H9 (cell line): ENCODE measurements at regions not wholly inside any gene's neighbourhood (a gene's known extent, or its start where the extent isn't known, plus 50 kb on each side); places are given as distances from the start of the nearest gene placed in this dataset.
"Not testable (repeated sequence)": the region's sequence is repeated elsewhere in the genome, so short reads cannot be mapped to it uniquely, and the experiment has no call there.

ENCODE experiments used
- DNase-seq: peaks from one replicate; pipeline ENCODE4 v3.0.0-alpha.2; 2017
- H2AFZ ChIP-seq: one replicate; pipeline ENCODE4 v1.6.1; 2013; ENCODE audit warnings: mild to moderate bottlenecking, low read length, control low read depth, moderate library complexity
- H2AK5ac ChIP-seq: 2 replicates; pipeline ENCODE4 v1.6.1; 2013; ENCODE audit warnings: low read length, control low read depth, mixed read lengths; ENCODE audit not compliant: insufficient read length
- H2BK120ac ChIP-seq: one replicate; pipeline ENCODE4 v1.6.1; 2013; ENCODE audit warnings: low read depth, mild to moderate bottlenecking, low read length, control low read depth, inconsistent platforms; ENCODE audit not compliant: poor library complexity, severe bottlenecking
- H2BK12ac ChIP-seq: 2 replicates; pipeline ENCODE4 v1.6.1; 2013; ENCODE audit warnings: low read length, control low read depth, mixed read lengths, low read depth; ENCODE audit not compliant: insufficient read length
- H2BK15ac ChIP-seq: 2 replicates; pipeline ENCODE4 v1.6.1; 2013; ENCODE audit warnings: low read depth, low read length, control low read depth
- H2BK20ac ChIP-seq: one replicate; pipeline ENCODE4 v1.6.1; 2013; ENCODE audit warnings: low read depth, mild to moderate bottlenecking, low read length, control low read depth, inconsistent platforms; ENCODE audit not compliant: poor library complexity, severe bottlenecking
- H2BK5ac ChIP-seq: 2 replicates; pipeline ENCODE4 v1.6.1; 2013; ENCODE audit warnings: low read length, control low read depth, mixed read lengths; ENCODE audit not compliant: insufficient read length
- H3K14ac ChIP-seq: 2 replicates; pipeline ENCODE4 v1.6.1; 2013; ENCODE audit warnings: low read length, control low read depth; ENCODE audit not compliant: insufficient read depth
- H3K18ac ChIP-seq: 2 replicates; pipeline ENCODE4 v1.6.1; 2013; ENCODE audit warnings: low read depth, mild to moderate bottlenecking, mixed read lengths, low read length, control low read depth; ENCODE audit not compliant: insufficient read length
- H3K23ac ChIP-seq: 2 replicates; pipeline ENCODE4 v1.6.1; 2013; ENCODE audit warnings: low read length, control low read depth, mixed read lengths, low read depth; ENCODE audit not compliant: insufficient read length
- H3K23me2 ChIP-seq: 2 replicates; pipeline ENCODE4 v1.6.1; 2013; ENCODE audit warnings: low read depth, mild to moderate bottlenecking, mixed read lengths, low read length, control low read depth; ENCODE audit not compliant: insufficient read length, poor library complexity, severe bottlenecking
- H3K27ac ChIP-seq: 2 replicates; pipeline ENCODE4 v1.5.1; 2013; ENCODE audit warnings: low read length, control low read depth, mixed read lengths, low read depth; ENCODE audit not compliant: insufficient read length
- H3K27me3 ChIP-seq: 2 replicates; pipeline ENCODE4 v1.6.1; 2013; ENCODE audit warnings: low read length, control low read depth, inconsistent platforms; ENCODE audit not compliant: insufficient read depth
- H3K4ac ChIP-seq: 2 replicates; pipeline ENCODE4 v1.6.1; 2013; ENCODE audit warnings: low read depth, mild to moderate bottlenecking, control low read depth, inconsistent platforms, low read length, moderate library complexity
- H3K4me1 ChIP-seq: 2 replicates; pipeline ENCODE4 v1.6.1; 2013; ENCODE audit warnings: low read length, control low read depth, inconsistent platforms; ENCODE audit not compliant: insufficient read depth
- H3K4me2 ChIP-seq: 2 replicates; pipeline ENCODE4 v1.6.1; 2013; ENCODE audit warnings: low read length, control low read depth, mixed read lengths; ENCODE audit not compliant: insufficient read length, insufficient read depth
- H3K56ac ChIP-seq: 2 replicates; pipeline ENCODE4 v1.6.1; 2013; ENCODE audit warnings: low read depth, mild to moderate bottlenecking, mixed read lengths, low read length, control low read depth; ENCODE audit not compliant: insufficient read length
- H3K79me1 ChIP-seq: 2 replicates; pipeline ENCODE4 v1.6.1; 2013; ENCODE audit warnings: low read depth, mild to moderate bottlenecking, moderate library complexity, low read length, control low read depth, inconsistent platforms; ENCODE audit not compliant: insufficient read depth, poor library complexity, severe bottlenecking
- H3K79me2 ChIP-seq: 2 replicates; pipeline ENCODE4 v1.6.1; 2013; ENCODE audit warnings: low read length, control low read depth, inconsistent platforms; ENCODE audit not compliant: insufficient read depth
- H3K9ac ChIP-seq: 2 replicates; pipeline ENCODE4 v1.6.1; 2013; ENCODE audit warnings: low read length, control low read depth, mixed read lengths; ENCODE audit not compliant: insufficient read length; ENCODE audit errors: extremely low read depth
- H3K9me3 ChIP-seq: one replicate; pipeline ENCODE4 v1.6.1; 2013; ENCODE audit warnings: low read depth, low read length, inconsistent platforms; ENCODE audit not compliant: control insufficient read depth
- H3T11ph ChIP-seq: one replicate; pipeline ENCODE4 v1.6.1; 2013; ENCODE audit warnings: mild to moderate bottlenecking, low read length, control low read depth, inconsistent platforms
- H4K20me1 ChIP-seq: one replicate; pipeline ENCODE4 v1.6.1; 2013; ENCODE audit not compliant: control insufficient read depth, insufficient read length, insufficient read depth
- H4K5ac ChIP-seq: 2 replicates; pipeline ENCODE4 v1.6.1; 2013; ENCODE audit warnings: low read depth, mild to moderate bottlenecking, mixed read lengths, low read length, control low read depth; ENCODE audit not compliant: insufficient read length
- H4K8ac ChIP-seq: replicated peaks from 2 replicates; pipeline ENCODE4 v1.6.1; 2013; ENCODE audit warnings: low read length, control low read depth, mixed read lengths, low read depth; ENCODE audit not compliant: insufficient read length
- H4K91ac ChIP-seq: 2 replicates; pipeline ENCODE4 v1.6.1; 2013; ENCODE audit warnings: low read depth, mild to moderate bottlenecking, moderate library complexity, mixed read lengths, low read length, control low read depth; ENCODE audit not compliant: insufficient read length
- H3K27ac Mint-ChIP-seq, 3 experiments: 2 replicates in 2 of 3; 3 replicates in 1 of 3; pipeline ENCODE4 v1.8.0; 2020 to 2021; ENCODE audit warnings: mixed read lengths in 3 of 3, mild to moderate bottlenecking in 1 of 3, moderate library complexity in 1 of 3
- H3K27me3 Mint-ChIP-seq: 2 replicates; pipeline ENCODE4 v1.8.0; 2021; ENCODE audit warnings: low read depth, mild to moderate bottlenecking, moderate library complexity, mixed read lengths
- H3K36me3 Mint-ChIP-seq, 3 experiments: 2 replicates in 2 of 3; 3 replicates in 1 of 3; pipeline ENCODE4 v1.8.0; 2020 to 2021; ENCODE audit warnings: low read depth in 3 of 3, mixed read lengths in 3 of 3; ENCODE audit not compliant: insufficient read depth in 1 of 3
- H3K4me1 Mint-ChIP-seq, 2 experiments: 2 replicates each; pipeline ENCODE4 v1.8.0; 2020; ENCODE audit warnings: mixed read lengths in 2 of 2
- H3K4me3 Mint-ChIP-seq, 2 experiments: 2 replicates in 1 of 2; 3 replicates in 1 of 2; pipeline ENCODE4 v1.8.0; 2020 to 2021; ENCODE audit warnings: mild to moderate bottlenecking in 2 of 2, mixed read lengths in 2 of 2, moderate library complexity in 1 of 2
- H3K9me3 Mint-ChIP-seq, 2 experiments: 2 replicates in 1 of 2; 3 replicates in 1 of 2; pipeline ENCODE4 v1.8.0; 2020; ENCODE audit warnings: mild to moderate bottlenecking in 2 of 2, mixed read lengths in 2 of 2, moderate library complexity in 1 of 2
- whole genome bisulfite sequencing: extraction: QIAGEN DNeasy Blood & Tissue Kit; methylation state at CpG from one replicate; pipeline ENCODE4 v1.1.7; 2013; ENCODE audit warnings: missing lambda C conversion rate, low lambda C conversion rate, mixed read lengths; ENCODE audit not compliant: insufficient read length; ENCODE audit errors: extremely low coverage; 5-methylcytosine and 5-hydroxymethylcytosine counted together

- H3K79me1 ChIP-seq, H3K4me1 ChIP-seq, H4K8ac ChIP-seq, H3T11ph ChIP-seq, H2BK15ac ChIP-seq, H3K14ac ChIP-seq, H3K23me2 ChIP-seq, H3K27ac Mint-ChIP-seq, H3K4me3 Mint-ChIP-seq, H3K18ac ChIP-seq, H2BK12ac ChIP-seq, H4K91ac ChIP-seq, H2BK120ac ChIP-seq, H4K20me1 ChIP-seq, DNase-seq, H3K27me3 ChIP-seq, H3K4me2 ChIP-seq, H3K9ac ChIP-seq, H3K36me3 Mint-ChIP-seq, H3K27me3 Mint-ChIP-seq, H2AFZ ChIP-seq, H3K56ac ChIP-seq, H3K4me1 Mint-ChIP-seq, H3K4ac ChIP-seq, H3K79me2 ChIP-seq, H3K27ac ChIP-seq, H3K23ac ChIP-seq, H2BK20ac ChIP-seq, H2BK5ac ChIP-seq, H2AK5ac ChIP-seq, H4K5ac ChIP-seq: not testable (repeated sequence)
- H3K9me3 Mint-ChIP-seq, result peaks cover 82 to 91% of the 10 kb centered on the region in 2 experiments
- WGBS, result no CpG with 5 or more reads among the region's 8 CpGs
- H3K9me3 ChIP-seq, result peaks cover 50% of the 10 kb centered on the region
Observed at GRCh38 chr18:14987960-14988710, 240.2 kb downstream of the ANKRD30B start.

DNA sequence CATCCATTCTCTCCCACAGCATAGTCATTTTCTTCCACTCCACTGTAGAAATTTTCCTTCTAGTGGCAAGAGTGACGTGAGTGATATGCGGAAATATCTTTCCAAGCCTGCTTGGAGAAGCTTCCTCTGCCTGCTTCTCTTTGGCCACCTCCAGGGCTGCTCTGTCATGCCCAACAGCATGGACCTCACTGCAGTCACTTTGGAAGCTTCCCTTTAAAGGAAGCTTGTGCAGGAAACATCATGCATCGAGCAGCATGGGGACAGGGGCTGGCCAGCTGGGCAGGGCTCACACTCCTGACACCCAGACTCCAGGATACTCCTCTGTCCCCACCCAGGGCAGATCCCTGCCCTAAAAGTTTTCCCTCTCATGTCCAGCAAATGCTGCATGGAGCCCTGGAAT, 241.6 kb downstream of the ANKRD30B start:
- H3K79me1 ChIP-seq, H2BK20ac ChIP-seq, H2BK12ac ChIP-seq, H3K79me2 ChIP-seq, H3K4me3 Mint-ChIP-seq, H3K4me2 ChIP-seq, H3K56ac ChIP-seq, H3K27ac ChIP-seq, H4K8ac ChIP-seq, H3K4me1 ChIP-seq, H3K18ac ChIP-seq, H3K27me3 ChIP-seq, H2AFZ ChIP-seq, H3K4ac ChIP-seq, DNase-seq, H3K23ac ChIP-seq, H3K4me1 Mint-ChIP-seq, H3K23me2 ChIP-seq, H2BK5ac ChIP-seq, H3K9ac ChIP-seq, H2AK5ac ChIP-seq, H2BK15ac ChIP-seq, H3K27me3 Mint-ChIP-seq, H3T11ph ChIP-seq, H4K91ac ChIP-seq, H3K27ac Mint-ChIP-seq, H3K14ac ChIP-seq, H4K20me1 ChIP-seq, H4K5ac ChIP-seq, H2BK120ac ChIP-seq: not testable (repeated sequence)
- Mint-ChIP-seq H3K9me3 (peaks cover 84 to 92% of the 10 kb centered on the region in 2 experiments), H3K36me3 (peaks cover 0 to 11% (median 6%) of the 10 kb centered on the region in 3 experiments; a peak in 5 of 7 replicates)
- peaks cover 50% of the 10 kb centered on the region for H3K9me3 ChIP-seq
- no CpG with 5 or more reads among the region's 3 CpGs for WGBS
